Heart left ventricle (tissue), 16 donors: ENCODE measurements at regions not wholly inside any gene's neighbourhood (a gene's known extent, or its start where the extent isn't known, plus 50 kb on each side); places are given as distances from the start of the nearest gene placed in this dataset.

Experiments
- ATAC-seq, 4 donors: fragments of 200-7000 bp; cut with Tn5 transposase; one replicate each; pipeline ENCODE4 v1.9.1; 2020 to 2022; ENCODE audit warnings: moderate library complexity in 4 of 4, mild to moderate bottlenecking in 3 of 4, moderate number of reproducible peaks in 1 of 4
- DNase-seq, 5 donors: peaks; one replicate each; pipeline ENCODE4 v3.0.0-alpha.2; 2020
- H3K27ac ChIP-seq, 12 donors: fragments of 200-600 bp; sonication (generic) in 4 of 12; one replicate each; pipeline versions ENCODE4 v1.5.0 to v1.8.0; 2016 to 2022; ENCODE audit warnings: mild to moderate bottlenecking in 2 of 12
- H3K27me3 ChIP-seq, 9 donors: fragments of 200-600 bp; sonication (generic) in 2 of 9; one replicate each; pipeline versions ENCODE4 v1.5.1 to v1.8.0; 2016 to 2022; ENCODE audit warnings: mild to moderate bottlenecking in 3 of 9
- H3K36me3 ChIP-seq, 9 donors: fragments of 200-600 bp; sonication (generic) in 2 of 9; one replicate each; pipeline versions ENCODE4 v1.5.0 to v1.8.0; 2018 to 2022; ENCODE audit warnings: mild to moderate bottlenecking in 2 of 9
- H3K4me1 ChIP-seq, 12 donors: fragments of 200-600 bp; sonication (generic) in 4 of 12; one replicate each; pipeline versions ENCODE4 v1.5.0 to v1.8.0; 2016 to 2022; ENCODE audit warnings: mild to moderate bottlenecking in 3 of 12
- H3K4me3 ChIP-seq, 12 donors: fragments of 200-600 bp; sonication (generic) in 4 of 12; one replicate each; pipeline versions ENCODE4 v1.5.0 to v1.8.0; 2017 to 2022; ENCODE audit warnings: mild to moderate bottlenecking in 9 of 12, moderate library complexity in 4 of 12
- H3K9me3 ChIP-seq, 12 donors: fragments of 200-600 bp; sonication (generic) in 4 of 12; one replicate each; pipeline versions ENCODE4 v1.5.0 to v1.8.0; 2016 to 2022; ENCODE audit warnings: mild to moderate bottlenecking in 1 of 12
- CTCF ChIP-seq, 12 donors: fragments of 200-600 bp; sonication (generic) in 4 of 12; IDR thresholded peaks; one replicate each; pipeline versions ENCODE4 v1.5.0 to v1.8.0; 2018 to 2022; ENCODE audit warnings: antibody characterized with exemption in 12 of 12, mild to moderate bottlenecking in 5 of 12
- POLR2A ChIP-seq, 2 donors: fragments of 450-650 bp; IDR thresholded peaks; one replicate each; pipeline ENCODE4 v1.6.1; 2017; ENCODE audit warnings: antibody characterized with exemption in 2 of 2, mild to moderate bottlenecking in 2 of 2, moderate library complexity in 2 of 2
- WGBS, 4 donors: extraction: QIAGEN DNeasy Blood & Tissue Kit in 2 of 4; methylation state at CpG; one replicate each; pipeline versions ENCODE4 v1.1.5 to v1.1.7; 2013 to 2018; 5-methylcytosine and 5-hydroxymethylcytosine counted together
- intact Hi-C, 10 donors: fragments of 100-400 bp; cut with DNase I; formaldehyde crosslinking; loops; one replicate each; pipeline versions ENCODE4 v1.11.1 to v1.14.2; 2022
- donor health status: ischemic (EF 13 %, LVEDD 7.1; RV severe dilation, severe dysfunction).
- donor health status: healthy with polysubstance abuse.
- donor health status: DM: no; HTN: yes; CAD: no.
- donor health status: DM: no; HTN: no; CAD: no.
- donor health status: ischemic (EF 25% LVEDD 6.9; RV normal size, moderate dysfunction).
- donor health status: ischemic (EF 25% LVEDD 5.7; RV mildly dilated, moderate dysfunction).
- donor health status: healthy.
- donor health status: DM: yes; HTN: yes; CAD: no.
- donor health status: ischemic (EF 35%, LVEDD 5.7; RV mildly dilated, moderate dysfunction).
- donor health status: nonischemic (EF 11% LVEDD 7.7; RV severe dilation, severe dysfunction).
- donor health status: DM: yes; HTN: yes; CAD: no.
- donor health status: PGD.
- donor health status: ischemic (EF 29% LVEDD 5.4; RV normal size, mild dysfunction).
- donor health status: nonischemic (EF 23%, LVEDD 6.1; RV moderate dilation, normal function).

GRCh38 chr12:59142183-59142790 lies 222.0 kb upstream of the LRIG3 start:
- 56 to 61% (median 58%) methylated on average over 4 of the region's 4 CpGs for WGBS, 4 donors

GRCh38 chr12:59134750-59135149 lies 214.4 kb upstream of the LRIG3 start:
- intact Hi-C loops, result no loop called here
- Histone ChIP-seq H3K36me3 (no peaks in the 10 kb centered on the region), H3K4me1 (no peaks in the 10 kb centered on the region), H3K27ac (no peak overlapping the region), H3K9me3 (no peaks in the 10 kb centered on the region), H3K27me3 (no peaks in the 10 kb centered on the region), H3K4me3 (no peak overlapping the region)
- TF ChIP-seq CTCF (IDR thresholded peaks at IDR 0.05) (no peak), POLR2A (IDR thresholded peaks at IDR 0.05) (no peak)
- ATAC-seq (no peak), DNase-seq (no peak)
- 37 to 62% (median 42%) methylated on average over 2 of the region's 2 CpGs for WGBS, 4 donors

More at GRCh38 chr12:59142183-59142790, 222.0 kb upstream of the LRIG3 start:
- no peak for ATAC-seq
- H3K9me3 ChIP-seq, result no peaks in the 10 kb centered on the region
- no peak overlapping the region for H3K4me3 ChIP-seq
- no peaks in the 10 kb centered on the region for H3K36me3 ChIP-seq
- TF ChIP-seq CTCF (IDR thresholded peaks at IDR 0.05), result no peak
- TF ChIP-seq POLR2A (IDR thresholded peaks at IDR 0.05), result no peak
- no peak for DNase-seq
- intact Hi-C loops, result no loop called here
- H3K27me3 ChIP-seq, result no peaks in the 10 kb centered on the region
- H3K27ac ChIP-seq, result no peak overlapping the region
- no peaks in the 10 kb centered on the region for H3K4me1 ChIP-seq

- TF ChIP-seq CTCF (IDR thresholded peaks at IDR 0.05), result no peak
- Histone ChIP-seq H3K27ac (no peak overlapping the region), H3K4me1 (no peaks in the 10 kb centered on the region), H3K27me3 (no peaks in the 10 kb centered on the region), H3K4me3 (no peak overlapping the region), H3K9me3 (no peaks in the 10 kb centered on the region), H3K36me3 (no peaks in the 10 kb centered on the region)
- intact Hi-C loops, result no loop called here
- 46 to 52% (median 49%) methylated on average over 3 of the region's 3 CpGs for WGBS, 4 donors
- ATAC-seq, result no peak
- no peak for DNase-seq
Observed at GRCh38 chr12:59131462-59131861, 211.2 kb upstream of the LRIG3 start.

GRCh38 chr12:59122784-59123183 lies 202.5 kb upstream of the LRIG3 start:
- DNase-seq, result no peak
- WGBS, 4 donors, result 60 to 80% (median 68%) methylated on average over 3 of the region's 3 CpGs
- Histone ChIP-seq H3K4me3 (no peak overlapping the region), H3K4me1 (peaks cover 0 to 12% (median 0%) of the 10 kb centered on the region in 12 donors), H3K36me3 (no peaks in the 10 kb centered on the region), H3K27me3 (no peaks in the 10 kb centered on the region), H3K9me3 (no peaks in the 10 kb centered on the region), H3K27ac (no peak overlapping the region)
- intact Hi-C loops, result no loop called here
- no peak for TF ChIP-seq POLR2A (IDR thresholded peaks at IDR 0.05)
- TF ChIP-seq CTCF (IDR thresholded peaks at IDR 0.05), result no peak
- peak in 1 of 4 donors; percentile 24 for ATAC-seq
